ENCODE measurements at regions not wholly inside any gene's neighbourhood (a gene's known extent, or its start where the extent isn't known, plus 50 kb on each side); places are given as distances from the start of the nearest gene placed in this dataset.

GRCh38 chr15:62582580-62582979, 417.5 kb upstream of the C2CD4B start:
- Mint-ChIP-seq H3K4me3 (no peak overlapping the region), H3K27me3 (peaks cover 17% of the 10 kb centered on the region), H3K27ac (no peak overlapping the region), H3K4me1 (peaks cover 14% of the 10 kb centered on the region), H3K9me3 (ENCODE audit: insufficient read depth) (no peaks in the 10 kb centered on the region)
- no peak overlapping the region for H2AFZ ChIP-seq (ENCODE audit: insufficient read depth, low read depth, low read length, poor library complexity, severe bottlenecking)
- WGBS (ENCODE audit: insufficient coverage) = 94% methylated on average over 2 of the region's 2 CpGs
- POLR2A ChIA-PET = no interaction called here
- no peaks in the 10 kb centered on the region for H3K79me2 ChIP-seq (ENCODE audit: control insufficient read depth, insufficient read depth, low read length)
- peaks cover 14 to 21% of the 10 kb centered on the region in 2 donors for H3K4me1 ChIP-seq (ENCODE audit: control insufficient read depth in 2 of 2, insufficient read depth in 2 of 2, low read length in 2 of 2)
- no peak overlapping the region for H3K27ac ChIP-seq (ENCODE audit: low read length in 2 of 2)
- no peak overlapping the region for H3K9ac ChIP-seq (ENCODE audit: low read length)
- H3K9me3 ChIP-seq (ENCODE audit: control extremely low read depth in 1 of 3, control insufficient read depth in 2 of 3, insufficient read depth in 1 of 3, low read length in 2 of 3) = no peaks in the 10 kb centered on the region
- no peak overlapping the region for H3K4me3 ChIP-seq (ENCODE audit: control extremely low read depth in 1 of 5, extremely low read depth in 1 of 5, insufficient read depth in 1 of 5, low read depth in 2 of 5, low read length in 4 of 5)
- H3K4me2 ChIP-seq (replicated peaks; ENCODE audit: low read depth, low read length, poor library complexity, severe bottlenecking) = no peak overlapping the region
- CTCF ChIA-PET = no interaction called here
- DNase-seq (no peak), ATAC-seq (ENCODE audit: low read depth) (no peak)
- H3K36me3 ChIP-seq (replicated peaks in 1 of 2; ENCODE audit: control extremely low read depth in 1 of 2, control insufficient read depth in 1 of 2, extremely low read depth in 1 of 2, insufficient read depth in 2 of 2, low read length in 1 of 2) = no peaks in the 10 kb centered on the region
- TF ChIP-seq EZH2 (IDR thresholded peaks at IDR 0.05; ENCODE audit: borderline replicate concordance, insufficient read depth, low read depth, low read length, poor library complexity, severe bottlenecking) = no peak
- no peak for TF ChIP-seq CTCF (IDR thresholded peaks at IDR 0.05)
- intact Hi-C loops (cut with micrococcal nuclease) = no loop called here
- no peaks in the 10 kb centered on the region for H3K27me3 ChIP-seq (replicated peaks in 1 of 4; ENCODE audit: control extremely low read depth in 1 of 4, control insufficient read depth in 3 of 4, insufficient read depth in 4 of 4, low read length in 3 of 4)
- H4K20me1 ChIP-seq (ENCODE audit: control insufficient read depth, insufficient read depth, low read length, poor library complexity, severe bottlenecking) = no peaks in the 10 kb centered on the region

GRCh38 chr15:62584301-62585235, 419.5 kb upstream of the C2CD4B start:
- ChIA-PET CTCF (no interaction called here), POLR2A (no interaction called here)
- peaks cover 2 to 6% of the 10 kb centered on the region in 2 donors for H3K4me1 ChIP-seq (ENCODE audit: control insufficient read depth in 2 of 2, insufficient read depth in 2 of 2, low read length in 2 of 2)
- H3K27ac ChIP-seq (ENCODE audit: low read length in 2 of 2) = no peak overlapping the region
- H3K9me3 ChIP-seq (ENCODE audit: control extremely low read depth in 1 of 3, control insufficient read depth in 2 of 3, insufficient read depth in 1 of 3, low read length in 2 of 3) = no peaks in the 10 kb centered on the region
- H4K20me1 ChIP-seq (ENCODE audit: control insufficient read depth, insufficient read depth, low read length, poor library complexity, severe bottlenecking) = no peaks in the 10 kb centered on the region
- no peak overlapping the region for H2AFZ ChIP-seq (ENCODE audit: insufficient read depth, low read depth, low read length, poor library complexity, severe bottlenecking)
- no peaks in the 10 kb centered on the region for H3K9me3 Mint-ChIP-seq (ENCODE audit: insufficient read depth)
- peaks cover 17% of the 10 kb centered on the region for H3K27me3 Mint-ChIP-seq
- H3K4me3 ChIP-seq (ENCODE audit: control extremely low read depth in 1 of 5, extremely low read depth in 1 of 5, insufficient read depth in 1 of 5, low read depth in 2 of 5, low read length in 4 of 5) = no peak overlapping the region
- no peak overlapping the region for H3K27ac Mint-ChIP-seq
- no peak for TF ChIP-seq EZH2 (IDR thresholded peaks at IDR 0.05; ENCODE audit: borderline replicate concordance, insufficient read depth, low read depth, low read length, poor library complexity, severe bottlenecking)
- TF ChIP-seq CTCF (IDR thresholded peaks at IDR 0.05) = no peak
- H3K36me3 ChIP-seq (replicated peaks in 1 of 2; ENCODE audit: control extremely low read depth in 1 of 2, control insufficient read depth in 1 of 2, extremely low read depth in 1 of 2, insufficient read depth in 2 of 2, low read length in 1 of 2) = no peaks in the 10 kb centered on the region
- no peak overlapping the region for H3K4me2 ChIP-seq (replicated peaks; ENCODE audit: low read depth, low read length, poor library complexity, severe bottlenecking)
- H3K79me2 ChIP-seq (ENCODE audit: control insufficient read depth, insufficient read depth, low read length) = no peaks in the 10 kb centered on the region
- H3K4me3 Mint-ChIP-seq = no peak overlapping the region
- H3K9ac ChIP-seq (ENCODE audit: low read length) = no peak overlapping the region
- H3K4me1 Mint-ChIP-seq = peaks cover 4% of the 10 kb centered on the region
- ATAC-seq (ENCODE audit: low read depth) (no peak), DNase-seq (no peak)
- intact Hi-C loops (cut with micrococcal nuclease) = no loop called here
- no peaks in the 10 kb centered on the region for H3K27me3 ChIP-seq (replicated peaks in 1 of 4; ENCODE audit: control extremely low read depth in 1 of 4, control insufficient read depth in 3 of 4, insufficient read depth in 4 of 4, low read length in 3 of 4)
- 80% methylated on average over 2 of the region's 7 CpGs for WGBS (ENCODE audit: insufficient coverage)

Measured in B cell (primary cell).